ENCODE measurements at regions not wholly inside any gene's neighbourhood (a gene's known extent, or its start where the extent isn't known, plus 50 kb on each side); places are given as distances from the start of the nearest gene placed in this dataset.
"Not testable (repeated sequence)": the region's sequence is repeated elsewhere in the genome, so short reads cannot be mapped to it uniquely, and the experiment has no call there.

DNA sequence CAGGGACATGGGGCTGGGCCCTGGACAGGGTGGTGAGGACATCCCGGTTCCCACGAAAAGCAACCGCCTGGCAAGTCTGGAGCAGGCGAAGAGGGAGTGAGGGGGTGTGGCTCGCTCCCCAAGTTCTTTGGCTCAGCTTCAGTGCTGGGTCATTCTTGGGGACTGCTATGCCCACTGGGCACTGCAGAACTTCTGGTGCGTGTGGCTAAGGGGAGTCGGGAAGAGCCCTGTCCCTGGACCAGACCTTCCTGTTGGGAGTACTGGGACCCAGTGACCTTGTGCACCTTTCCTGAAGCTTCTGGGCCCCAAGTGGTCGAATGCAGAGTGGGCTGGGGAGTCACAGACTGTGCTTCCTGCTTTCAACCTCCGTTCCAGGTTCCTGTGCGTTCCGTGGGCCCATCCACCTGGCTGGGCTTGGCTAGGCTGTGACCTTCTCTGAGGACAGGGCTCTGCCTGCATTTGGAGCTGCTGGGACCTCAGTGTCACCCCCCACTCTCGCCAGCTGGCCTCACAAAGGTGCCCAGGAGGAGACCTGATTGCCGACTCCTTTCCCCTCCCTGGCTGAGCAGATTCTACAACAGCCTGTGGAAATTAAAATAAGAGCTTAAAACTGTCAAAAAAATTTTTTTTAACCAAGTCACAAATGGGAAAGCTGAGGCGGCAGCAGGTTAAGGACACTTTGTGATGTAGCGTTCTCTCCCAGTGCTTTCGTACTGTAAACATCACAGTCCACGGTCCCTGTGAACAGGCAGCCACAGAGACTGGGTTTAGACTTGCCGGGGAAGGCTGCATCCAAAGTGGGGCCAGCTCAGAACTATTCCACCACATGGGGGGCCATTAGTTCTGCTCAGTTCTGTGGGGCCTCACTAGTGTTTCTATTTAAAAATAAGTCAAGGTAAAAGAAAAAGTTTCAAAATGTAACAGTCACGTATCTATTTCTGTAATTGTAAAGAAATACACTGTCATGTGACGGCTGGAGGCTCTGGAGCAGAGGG, 63.8 kb upstream of the WNT7B start:
- DNase-seq (ENCODE audit: low spot score), result no peak

DNA sequence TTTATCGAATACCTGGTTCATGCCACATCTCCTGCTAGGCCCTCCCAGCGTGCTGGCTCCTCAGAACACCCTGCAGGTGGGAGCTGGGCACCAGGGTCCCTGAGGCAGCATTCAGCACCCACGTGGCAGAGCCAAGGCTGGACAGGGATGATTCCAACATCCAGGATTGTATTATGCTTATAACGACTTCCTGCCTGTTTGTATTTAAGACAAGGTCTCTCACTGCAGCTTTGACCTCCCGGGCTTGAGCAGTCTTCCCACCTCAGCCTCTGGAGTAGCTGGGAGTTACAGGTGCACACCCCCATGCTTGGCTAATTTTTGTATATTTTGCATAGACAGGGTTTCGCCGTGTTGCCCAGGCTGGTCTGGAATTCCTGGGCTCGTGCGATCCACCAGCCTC, 64.7 kb upstream of the WNT7B start:
- DNase-seq (ENCODE audit: low spot score), result no peak

DNA sequence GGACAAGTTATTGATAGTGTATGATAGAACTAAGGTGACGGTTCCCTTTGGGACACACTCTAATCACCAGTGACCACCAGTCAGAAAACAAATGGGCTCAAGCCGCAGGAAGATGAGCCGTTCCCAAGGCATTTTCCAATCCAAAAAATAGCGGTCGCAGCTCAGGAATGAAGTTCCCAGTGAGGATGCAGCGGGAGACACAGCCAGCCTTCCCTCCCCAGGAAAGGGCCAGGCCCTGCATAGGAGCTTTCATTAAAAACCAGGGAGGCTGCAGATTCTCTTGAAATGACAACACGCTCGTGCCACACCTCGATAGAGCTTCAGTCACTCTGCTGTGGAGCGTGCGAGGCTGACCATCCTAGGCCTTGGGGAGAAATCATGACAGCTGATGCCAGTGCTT, 65.8 kb upstream of the WNT7B start:
- no peak for DNase-seq (ENCODE audit: low spot score)

DNA sequence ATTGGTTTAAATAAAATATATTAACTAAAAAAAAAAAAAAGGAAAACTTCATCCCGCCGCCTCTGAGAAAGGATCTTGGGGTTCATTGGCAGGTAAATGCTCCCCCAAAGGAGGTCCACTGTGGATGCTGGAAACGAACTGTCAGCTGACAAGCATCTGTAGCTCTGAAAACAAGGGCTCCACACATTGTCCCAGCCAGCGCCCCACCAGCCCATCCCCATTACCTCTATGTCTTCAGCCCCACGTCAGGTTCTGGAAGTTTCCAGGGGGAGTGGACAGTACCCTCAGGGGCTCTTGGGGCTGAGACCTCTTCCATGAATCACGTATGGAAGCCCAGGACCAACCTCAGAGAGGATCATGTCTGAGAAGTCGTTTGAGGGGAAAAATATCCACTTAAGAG, 66.4 kb upstream of the WNT7B start:
- DNase-seq (ENCODE audit: low spot score), result no peak

DNA sequence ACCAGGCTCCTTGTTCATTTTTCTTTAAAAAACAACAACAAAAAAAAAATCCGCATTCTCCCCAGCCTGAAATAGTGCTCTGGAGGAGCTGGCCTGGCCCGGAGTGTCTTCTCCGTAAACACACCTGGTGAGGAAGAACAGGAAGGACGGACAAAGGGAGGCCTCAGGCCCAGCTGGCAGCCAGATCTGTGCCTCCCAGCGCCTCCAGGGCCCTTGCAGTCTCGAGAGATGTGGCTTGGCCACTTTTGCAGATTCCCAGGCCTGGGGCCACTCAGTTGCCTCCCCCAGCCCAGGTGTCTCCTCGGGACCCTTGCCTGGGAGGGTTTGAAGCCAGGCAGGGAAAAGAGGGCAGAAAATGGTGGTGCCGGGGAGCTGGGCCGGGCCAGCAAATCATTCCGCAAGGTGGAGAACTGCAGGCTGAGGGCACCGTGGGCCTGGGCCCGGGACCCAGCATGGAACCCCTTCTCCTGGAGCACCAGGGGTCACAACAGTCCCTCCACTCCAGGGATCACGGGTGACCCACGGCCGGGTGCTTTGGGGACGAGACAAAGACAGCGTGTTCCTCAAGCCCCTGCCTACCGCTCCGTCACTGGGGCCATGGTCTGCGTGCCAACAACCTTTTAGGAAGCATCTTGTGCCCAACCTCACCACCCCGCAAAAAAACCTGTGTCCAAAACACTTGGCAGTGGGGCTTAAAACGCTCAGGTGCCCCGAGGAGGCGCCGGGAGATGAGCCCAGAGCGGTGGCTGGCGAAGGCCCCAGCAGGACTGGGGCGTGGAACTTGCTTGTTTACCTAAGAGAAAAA, 67.1 kb upstream of the WNT7B start:
- DNase-seq (ENCODE audit: low spot score), result peak; percentile 42

DNA sequence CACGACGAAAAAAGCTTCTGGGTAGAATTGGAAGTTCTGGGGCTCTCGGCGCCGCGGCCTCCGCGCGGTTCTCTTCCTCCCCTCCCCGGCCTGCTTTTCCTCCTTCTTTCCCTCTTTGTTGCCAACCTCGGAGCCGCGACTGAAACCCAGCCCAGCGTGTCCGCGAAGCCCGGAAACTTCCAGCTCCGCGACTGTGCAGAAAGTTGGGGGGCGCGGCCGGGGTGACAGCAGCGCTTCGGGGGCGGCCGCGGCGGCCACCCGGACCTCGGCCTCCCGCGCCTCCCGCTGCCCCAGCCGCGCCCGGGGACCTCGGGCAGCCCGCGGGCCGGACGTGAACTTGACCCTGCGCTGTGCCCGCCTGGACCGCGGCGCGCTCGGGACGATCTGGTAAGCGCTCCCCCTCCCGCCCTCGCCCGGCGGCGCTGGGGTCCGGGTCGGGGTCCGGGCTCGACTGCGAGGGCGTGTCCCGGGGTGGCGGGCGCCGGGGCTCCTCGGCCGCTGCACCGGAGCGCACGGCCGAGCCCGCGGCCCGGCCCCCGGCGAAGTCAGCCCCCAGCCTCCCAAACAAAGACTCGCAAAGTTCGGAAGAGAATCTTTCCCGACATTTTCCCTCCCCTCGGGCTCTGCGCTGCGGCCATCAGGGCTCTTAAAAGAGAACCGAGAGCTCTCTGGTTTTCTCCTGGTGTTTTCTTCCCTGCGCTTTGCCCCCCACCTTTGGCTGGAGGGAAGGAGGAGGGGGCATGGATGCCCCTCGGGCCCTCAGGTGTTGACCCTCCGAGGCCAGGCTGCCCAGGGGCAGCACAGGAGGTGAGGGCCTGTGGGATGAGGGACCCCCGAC, 67.9 kb upstream of the WNT7B start:
- peak; percentile 48 for DNase-seq (ENCODE audit: low spot score)

DNA sequence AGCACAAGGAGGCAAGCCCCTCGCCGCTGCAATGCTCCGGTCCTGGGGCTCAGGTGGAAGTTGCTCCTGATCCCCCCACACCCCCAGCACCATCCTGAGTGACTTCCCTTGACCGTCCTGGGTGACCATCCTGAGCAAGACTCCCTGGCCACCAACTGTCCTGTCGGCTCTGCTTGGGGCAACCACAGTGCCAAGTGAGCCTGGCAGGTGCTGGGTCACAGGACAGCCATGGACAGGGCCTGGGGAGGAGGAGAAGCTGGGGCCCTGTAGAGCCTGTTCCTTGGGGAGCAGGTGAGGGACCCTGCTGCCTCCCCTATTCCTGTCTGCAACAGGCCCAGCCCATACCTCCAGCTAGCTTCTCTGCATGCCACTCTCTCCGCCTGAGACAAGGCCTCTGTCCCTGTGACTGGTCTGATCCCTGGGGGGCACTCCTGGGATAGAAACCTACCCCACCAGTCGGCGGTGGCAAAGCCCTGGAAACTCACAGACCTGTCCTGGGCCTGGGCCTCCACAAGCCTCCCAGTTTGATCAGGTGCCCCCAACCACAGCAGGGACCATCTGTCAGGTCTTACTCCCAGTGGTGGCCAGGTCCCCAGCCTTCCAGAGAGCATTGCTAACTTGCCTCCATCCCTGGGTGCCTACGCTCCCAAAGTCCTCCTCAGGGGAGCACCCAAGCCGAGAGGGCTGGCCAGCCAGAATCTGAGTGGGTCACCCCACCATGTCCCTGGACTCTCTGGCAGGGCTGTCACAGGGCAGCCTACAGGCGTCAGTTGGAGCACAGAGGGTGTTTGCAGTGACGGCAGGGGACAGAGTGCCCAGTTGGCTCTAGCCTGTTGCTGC, 68.7 kb upstream of the WNT7B start:
- DNase-seq (ENCODE audit: low spot score), result no peak

DNA sequence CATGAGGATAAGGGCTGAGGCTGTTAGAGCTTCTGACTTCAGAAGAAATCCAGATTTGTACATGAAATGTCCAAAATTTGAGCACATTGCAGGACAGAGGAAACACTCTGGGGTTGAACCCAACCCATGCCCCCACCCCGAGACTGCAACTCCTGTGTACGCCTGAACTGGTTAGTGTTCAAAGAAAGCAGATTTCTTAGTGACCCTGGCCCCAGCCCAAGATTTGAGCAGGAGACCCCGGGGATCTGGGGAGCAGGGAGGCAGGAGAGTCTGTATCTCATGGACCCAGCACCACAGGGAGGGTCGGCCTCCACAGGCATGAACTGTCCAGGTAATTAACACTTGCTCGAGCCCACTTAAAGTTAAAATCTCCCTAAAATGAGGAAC, 69.3 kb upstream of the WNT7B start:
- DNase-seq (ENCODE audit: low spot score), result no peak

DNA sequence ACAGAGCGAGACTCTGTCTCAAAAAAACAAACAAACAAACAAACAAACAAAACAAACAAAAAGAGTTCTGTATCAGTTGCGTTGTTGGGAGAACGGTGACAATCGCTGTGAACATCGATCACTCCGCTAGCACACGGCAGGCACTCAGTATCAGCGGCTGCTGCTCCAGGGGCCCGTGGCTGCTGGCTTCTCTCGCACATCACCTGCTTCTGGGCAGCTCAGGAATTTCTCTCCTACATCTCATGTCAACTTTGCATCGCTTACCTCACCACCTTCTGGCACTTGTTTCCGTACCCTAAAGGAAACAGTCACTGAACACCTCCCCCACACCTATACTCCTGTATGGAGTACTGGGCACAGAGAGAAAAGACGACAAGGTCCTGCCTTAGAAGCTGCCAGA, 70.3 kb upstream of the WNT7B start:
- no peak for DNase-seq (ENCODE audit: low spot score)

DNA sequence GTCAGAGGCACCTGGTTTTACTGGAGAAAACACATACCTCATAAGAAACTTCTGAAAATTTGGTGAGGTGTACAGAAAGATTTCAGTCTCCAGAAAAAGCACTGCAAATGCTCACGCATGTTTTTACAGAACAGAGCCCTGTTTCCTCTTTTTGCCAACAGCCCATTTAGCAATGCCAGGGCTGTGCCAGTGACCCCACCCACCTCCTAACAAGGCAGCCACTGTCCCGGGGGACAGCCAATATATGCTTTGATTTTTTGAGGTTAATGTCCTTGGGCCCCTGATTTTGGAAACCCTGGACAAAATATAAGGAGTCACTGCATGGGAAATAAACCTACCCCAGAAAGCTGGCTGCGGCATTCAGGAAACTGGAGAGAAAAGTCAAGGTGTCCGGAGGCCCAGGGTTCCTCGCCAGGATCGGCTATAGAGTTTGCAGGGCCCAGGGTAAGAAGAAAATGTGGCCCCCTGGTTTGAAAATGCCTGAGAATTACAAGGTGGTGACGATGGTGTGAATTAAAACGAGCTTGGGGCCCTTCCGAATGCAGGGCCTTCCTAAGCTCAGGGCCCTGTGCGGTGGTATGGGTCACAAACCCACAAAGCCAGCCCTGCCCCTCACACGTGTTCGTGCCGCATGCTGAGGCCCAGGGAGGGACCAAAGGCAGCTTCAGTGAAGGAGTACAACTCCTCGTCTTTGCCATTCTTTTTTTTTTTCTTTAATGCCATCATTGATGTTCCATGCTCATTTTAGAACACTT, 71.1 kb upstream of the WNT7B start:
- no peak for DNase-seq (ENCODE audit: low spot score)

DNA sequence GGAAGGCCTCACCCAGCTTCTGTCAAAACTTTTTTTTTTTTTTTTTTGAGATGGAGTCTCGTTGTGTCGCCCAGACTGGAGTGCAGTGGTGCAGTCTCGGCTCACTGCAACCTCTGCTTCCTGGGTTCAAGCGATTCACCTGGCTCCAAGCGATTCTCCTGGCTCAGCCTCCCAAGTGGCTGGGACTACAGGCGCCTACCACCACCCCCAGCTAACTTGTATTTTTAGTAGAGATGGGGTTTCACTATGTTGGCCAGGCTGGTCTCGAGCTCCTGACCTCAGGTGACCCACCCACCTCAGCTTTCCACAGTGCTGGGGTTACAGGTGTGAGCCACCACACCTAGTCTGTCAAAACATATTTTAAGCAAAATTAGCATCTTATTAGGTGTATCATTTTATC, 71.7 kb upstream of the WNT7B start:
- not testable (repeated sequence) for DNase-seq (ENCODE audit: low spot score)

DNA sequence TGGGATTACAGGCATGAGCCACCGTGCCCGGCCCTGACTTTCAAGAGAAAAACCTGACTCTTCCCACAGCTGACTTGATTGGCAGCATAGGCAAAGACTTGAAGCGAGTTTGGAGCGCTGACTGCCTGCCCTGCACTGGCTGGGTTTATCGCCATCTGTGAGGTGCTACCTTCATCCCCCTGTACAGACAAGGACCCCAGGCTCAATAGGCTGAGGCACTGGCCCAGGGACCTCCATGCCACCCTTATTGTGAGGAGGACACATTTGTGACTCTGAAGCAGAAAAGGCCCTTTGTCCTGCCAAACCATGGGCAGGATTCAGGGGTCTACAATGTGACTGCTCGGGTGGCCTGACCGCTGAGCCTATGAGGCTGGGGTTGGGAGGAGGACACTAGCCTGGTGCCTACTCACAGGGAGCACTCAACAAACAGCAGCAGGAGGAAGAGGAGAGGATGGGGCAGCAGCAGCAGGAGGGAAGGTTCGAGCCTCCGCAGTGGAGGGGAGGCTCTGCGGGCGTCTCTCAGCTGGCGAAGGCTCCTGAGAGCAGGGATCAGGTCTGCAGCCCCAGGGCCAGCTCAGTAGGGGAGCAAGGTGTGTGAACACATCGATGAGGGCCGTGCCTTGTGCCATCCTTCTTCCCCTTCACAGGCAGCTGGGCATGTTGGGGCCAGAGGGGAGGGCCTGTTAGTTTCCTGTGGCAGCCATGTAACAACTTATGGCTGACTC, 72.9 kb upstream of the WNT7B start:
- DNase-seq (ENCODE audit: low spot score), result no peak

DNA sequence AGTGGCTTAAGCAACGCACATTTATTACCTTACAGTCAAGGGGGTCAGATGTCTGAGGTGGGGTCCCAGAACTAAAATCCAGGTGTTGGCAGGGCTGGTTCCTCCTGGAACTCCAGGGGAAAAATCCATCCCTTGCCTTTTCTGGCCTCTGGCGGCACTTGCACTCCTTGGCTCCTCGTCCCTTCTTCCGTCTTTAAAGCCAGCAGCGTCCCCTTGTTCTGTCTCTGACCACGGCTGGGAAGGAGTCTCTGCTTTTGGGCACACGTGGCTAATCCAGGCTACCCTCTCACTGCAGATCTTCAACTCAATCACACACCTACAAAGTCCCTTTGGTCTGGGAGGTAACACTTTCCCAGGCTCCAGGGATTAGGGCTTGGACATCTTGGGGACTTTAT, 73.5 kb upstream of the WNT7B start:
- no peak for DNase-seq (ENCODE audit: low spot score)

DNA sequence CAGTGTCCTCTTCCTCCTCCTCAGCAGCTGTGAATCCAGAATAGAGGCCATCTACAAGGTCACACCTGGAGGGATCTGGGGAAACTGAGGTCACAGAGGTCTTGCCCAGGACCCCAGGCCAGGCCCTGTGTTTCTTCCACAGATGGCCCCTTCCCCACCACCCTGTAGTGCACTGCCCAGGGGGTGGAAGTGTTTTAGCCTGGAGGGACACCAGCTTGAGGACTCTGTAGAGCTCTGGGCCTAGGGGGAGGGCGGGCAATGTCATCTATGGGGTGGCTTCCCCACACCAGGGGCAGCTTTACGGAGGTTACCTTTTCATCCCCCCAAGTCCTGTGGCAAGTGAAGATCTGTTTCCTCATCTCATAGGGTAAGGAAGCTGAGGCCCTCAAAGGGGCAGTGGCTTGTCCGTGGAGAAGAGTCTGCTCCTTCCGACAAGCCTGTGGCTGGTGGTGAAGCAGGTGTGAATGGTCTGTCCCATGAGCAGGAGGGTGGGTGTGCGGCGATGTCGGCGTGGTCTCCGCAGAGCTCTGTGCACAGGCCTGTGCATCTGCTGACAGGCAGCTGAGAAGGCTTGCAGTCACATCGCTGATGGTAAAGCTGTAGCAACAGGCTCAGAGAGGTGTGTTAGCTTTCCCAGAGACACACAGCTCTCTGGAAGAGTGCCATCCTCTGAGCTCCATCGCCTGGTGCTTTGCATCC, 74.1 kb upstream of the WNT7B start:
- DNase-seq (ENCODE audit: low spot score), result no peak

DNA sequence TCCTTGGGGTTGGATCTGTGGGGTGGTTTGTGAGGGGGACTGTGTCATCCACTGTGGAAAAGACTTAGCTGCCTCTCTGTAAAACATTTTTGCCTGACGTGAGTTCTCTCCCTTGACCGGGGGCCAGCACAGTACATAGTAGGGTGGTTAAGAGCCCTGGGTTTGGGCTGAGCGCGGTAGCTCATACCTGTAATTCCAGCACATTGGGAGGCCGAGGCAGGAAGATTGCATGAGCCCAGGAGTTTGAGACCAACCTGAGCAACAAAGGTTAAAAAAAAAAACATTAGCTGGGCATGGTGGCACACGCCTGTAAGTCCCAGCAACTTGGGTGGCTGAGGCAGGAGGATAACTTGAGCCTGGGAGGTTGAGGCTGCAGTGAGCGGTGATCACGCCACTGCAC, 74.7 kb upstream of the WNT7B start:
- DNase-seq (ENCODE audit: low spot score), result no peak

DNA sequence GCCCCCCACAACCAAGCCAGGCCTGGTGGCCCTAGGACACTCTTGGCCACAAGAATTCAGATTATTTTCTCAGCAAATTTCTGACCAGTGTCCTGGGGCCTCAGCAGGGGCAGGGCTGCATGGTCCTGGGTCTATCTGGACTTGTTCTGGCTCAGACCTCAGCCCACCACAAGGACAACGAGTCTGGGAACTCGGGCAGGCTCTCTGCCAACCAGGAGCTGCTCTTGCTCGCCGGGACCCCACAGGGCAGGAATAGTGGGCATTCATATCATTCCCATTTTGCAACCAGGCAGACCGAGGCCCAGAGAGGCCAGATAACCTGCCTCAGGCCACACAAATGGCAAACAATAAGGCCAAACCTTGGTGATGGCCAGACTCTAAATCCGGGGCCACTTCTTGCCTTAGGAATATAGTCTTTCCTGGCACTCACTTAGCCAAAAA, 75.4 kb upstream of the WNT7B start:
- DNase-seq (ENCODE audit: low spot score), result no peak

DNA sequence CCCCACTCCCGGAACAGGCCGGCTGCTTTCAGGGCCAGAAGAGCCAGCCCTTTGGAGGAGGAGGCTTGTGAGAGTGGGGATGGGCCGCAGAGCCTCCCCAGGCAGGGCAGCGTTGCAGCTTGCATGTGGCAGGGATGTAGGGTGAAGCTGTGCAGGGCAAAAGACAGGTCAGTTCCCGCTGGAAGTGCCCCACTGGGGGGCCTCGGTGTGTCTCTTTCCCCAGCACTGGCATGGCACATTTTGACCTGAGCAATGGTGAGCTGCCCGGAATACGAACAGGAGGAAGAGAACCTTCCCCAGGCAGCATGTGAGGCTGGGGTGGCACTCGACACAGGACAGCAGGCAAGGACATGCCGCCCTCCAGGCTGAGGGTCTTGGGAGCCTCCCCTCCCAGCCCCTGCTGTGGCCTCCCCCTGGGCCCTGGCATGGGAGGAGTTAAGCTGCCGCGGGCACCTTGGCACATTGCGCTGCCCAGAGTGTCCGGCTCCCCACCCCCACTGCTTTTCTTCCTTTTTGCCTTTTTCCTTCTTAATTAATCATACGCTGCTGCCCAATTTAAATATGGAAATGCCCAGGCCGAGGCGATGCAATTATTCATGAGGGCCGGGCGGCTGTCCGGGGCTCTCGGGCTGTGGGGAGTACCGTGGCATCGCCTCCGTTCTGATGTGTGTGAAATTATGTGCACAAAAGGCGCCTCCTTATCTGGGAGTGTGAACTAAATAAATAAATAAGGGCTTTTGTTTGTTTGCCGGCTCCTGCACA, 76.0 kb upstream of the WNT7B start:
- peak; percentile 78 for DNase-seq (ENCODE audit: low spot score)

DNA sequence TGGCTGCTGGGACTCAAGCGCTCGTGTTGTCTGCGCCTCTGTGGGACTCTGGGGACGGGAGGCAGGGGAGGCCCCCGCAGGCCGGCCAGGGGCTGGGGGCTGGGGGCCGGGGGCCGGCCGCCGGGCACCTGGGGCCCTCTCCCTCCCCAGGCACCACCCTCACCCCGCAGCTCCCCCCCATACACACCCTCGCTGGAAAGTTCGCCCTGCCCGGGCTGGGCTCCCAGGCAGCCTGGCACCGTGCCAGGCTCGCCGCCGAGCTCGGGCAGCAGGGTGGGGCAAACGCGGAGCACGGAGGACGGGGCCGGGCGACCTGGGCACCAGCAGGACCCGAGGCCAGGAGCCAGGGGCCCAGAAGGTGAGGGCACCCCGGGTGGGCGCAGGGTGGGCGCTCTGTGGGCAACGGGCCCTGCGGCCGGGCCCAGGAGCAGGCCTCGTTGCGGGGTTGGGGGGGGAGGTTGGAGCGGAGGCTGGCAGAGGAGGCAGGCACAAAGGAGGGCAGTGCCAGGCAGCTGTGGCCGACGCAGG, 76.7 kb upstream of the WNT7B start:
- peak; percentile 85 for DNase-seq (ENCODE audit: low spot score)
